HG02610 (cell line): ENCODE measurements at regions not wholly inside any gene's neighbourhood (a gene's known extent, or its start where the extent isn't known, plus 50 kb on each side); places are given as distances from the start of the nearest gene placed in this dataset.
"Not testable (repeated sequence)": the region's sequence is repeated elsewhere in the genome, so short reads cannot be mapped to it uniquely, and the experiment has no call there.

Experiments
- ATAC-seq: cut with Tn5 transposase; IDR thresholded peaks from one replicate; pipeline ENCODE4 v1.9.1; 2021; ENCODE audit warnings: mild to moderate bottlenecking, moderate library complexity; ENCODE audit not compliant: unreplicated experiment

DNA sequence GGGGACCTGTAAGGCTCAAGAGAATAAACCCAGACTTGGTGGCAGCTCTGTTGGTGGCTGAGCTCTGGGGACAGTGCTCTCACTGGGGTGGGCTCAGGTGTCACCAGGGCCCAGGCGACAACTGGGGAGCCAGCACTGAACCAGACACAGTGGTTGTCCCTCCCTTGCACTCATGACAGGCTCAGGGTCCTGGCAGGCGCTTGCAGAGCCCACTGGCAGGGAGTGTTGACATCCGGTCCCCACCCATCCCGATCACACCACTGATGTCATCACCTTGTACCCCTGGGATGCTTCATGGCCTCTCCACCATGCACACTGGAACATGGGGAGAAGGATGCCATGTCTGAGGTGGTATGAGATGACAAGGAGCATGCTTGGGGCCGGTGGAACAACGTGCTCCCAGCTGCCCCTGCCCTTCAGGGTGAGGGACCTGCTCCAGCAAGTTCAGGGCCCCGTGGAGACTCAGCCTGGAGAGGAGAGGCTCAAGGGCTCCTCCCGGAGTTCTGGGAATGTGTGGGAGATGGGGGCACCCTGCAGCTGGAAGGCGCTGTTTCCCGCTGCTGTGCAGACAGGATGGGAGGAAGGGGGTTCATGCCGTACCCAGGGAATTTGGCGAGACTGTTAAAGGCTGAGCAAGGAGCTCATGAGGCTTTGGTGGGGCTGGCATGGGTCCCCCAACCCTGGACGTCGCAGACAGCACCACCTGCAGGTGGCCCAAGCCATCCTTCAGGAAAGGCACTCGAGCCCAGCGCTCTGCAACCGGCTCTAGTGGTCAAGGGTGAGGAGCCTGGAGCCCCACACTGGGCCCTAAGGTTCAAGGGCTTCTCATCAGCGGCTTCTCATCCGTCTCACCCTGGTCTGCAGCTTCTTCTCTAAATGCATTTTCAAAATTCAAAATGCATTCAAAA, 141.1 kb upstream of the ZNF469 start:
- ATAC-seq, result not testable (repeated sequence)

DNA sequence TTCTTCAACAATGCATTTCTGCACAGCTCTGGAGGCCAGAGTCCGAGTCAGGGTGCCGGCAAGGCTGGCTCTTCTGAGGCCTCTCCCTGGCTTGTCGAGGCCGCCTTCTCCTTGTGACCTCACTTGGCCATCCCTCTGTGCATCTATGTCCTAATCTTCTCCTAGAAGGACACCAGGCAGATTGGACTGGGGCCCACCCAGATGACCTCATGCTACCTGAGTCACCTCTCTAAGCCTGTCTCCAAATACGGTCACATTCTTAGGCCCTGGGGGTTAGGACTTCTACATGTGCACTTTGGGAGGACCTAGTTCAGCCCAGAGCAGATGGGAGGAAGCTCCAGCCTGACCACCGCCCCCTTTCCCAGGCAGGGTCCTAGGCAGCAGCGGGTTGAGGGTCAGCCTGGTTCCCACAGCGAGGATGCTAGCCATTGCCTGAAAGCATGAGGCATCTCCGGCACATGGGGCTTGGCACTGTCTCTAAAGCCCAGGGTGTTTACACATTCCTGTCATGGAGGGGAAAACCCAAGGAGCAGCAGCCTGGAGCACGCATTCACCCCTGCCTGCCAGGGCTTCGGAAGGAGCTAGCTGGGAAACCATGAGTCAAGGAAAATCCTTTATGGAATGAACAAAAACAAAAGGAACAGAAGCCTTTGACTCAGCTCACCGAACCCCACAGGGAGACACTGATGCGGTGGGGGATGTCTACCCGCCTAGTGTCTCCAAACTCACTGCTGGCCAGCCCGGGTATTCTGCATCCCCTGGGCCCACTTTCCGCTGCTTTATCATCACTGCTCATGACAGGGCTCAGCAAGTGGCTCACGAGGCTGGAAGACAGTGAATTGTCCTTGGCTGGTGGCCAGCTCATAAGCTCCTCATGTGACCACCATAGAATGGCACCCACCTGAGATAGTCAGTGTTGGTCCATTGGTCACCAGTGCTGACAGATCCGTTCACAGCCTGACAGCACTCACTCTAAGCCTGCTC, 140.2 kb upstream of the ZNF469 start:
- not testable (repeated sequence) for ATAC-seq

DNA sequence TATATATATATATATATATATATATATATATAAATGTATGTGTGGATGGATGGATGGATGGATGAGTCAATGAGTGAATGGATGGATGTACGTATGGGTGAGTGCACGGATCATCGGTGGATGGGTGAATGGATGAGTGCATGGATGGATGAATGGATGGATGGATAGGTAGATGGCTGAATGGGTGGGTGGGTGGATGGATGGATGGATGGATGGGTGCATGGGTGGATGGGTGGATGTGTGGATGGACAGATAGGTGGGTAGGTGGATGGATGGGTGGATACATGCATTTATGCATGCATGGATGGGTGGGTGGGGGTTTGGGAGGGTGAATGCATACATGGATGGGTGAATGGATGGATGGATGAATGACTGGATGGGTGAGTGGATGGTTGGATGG, 138.8 kb upstream of the ZNF469 start:
- ATAC-seq, result not testable (repeated sequence)

- ATAC-seq, result not testable (repeated sequence)
Measured at GRCh38 chr16:88245241-88246081, 137.3 kb upstream of the ZNF469 start.

DNA sequence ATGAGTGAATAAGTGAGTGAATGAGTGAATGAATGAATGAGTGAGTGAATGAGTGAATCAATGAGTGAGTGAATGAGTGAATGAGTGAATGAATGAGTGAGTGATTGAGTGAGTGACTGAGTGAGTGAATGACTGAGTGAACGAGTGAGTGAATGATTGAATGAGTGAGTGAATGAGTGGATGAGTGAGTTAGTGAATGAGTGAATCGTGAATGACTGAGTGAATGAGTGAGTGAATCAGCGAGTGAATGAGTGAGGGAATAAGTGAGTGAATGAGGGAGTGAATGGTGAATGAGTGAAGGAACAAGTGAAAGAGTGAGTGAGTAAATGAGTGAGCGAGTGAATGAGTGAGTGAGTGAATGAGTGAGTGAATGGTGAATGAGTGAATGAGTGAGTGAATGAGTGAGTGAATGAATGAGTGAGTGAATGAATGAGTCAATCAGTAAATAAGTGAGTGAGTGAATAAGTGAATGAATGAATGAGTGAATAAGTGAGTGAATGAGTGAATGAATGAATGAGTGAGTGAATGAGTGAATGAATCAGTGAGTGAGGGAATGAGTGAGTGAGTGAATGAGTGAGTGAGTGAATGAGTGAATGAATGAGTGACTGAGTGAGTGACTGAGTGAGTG, 135.7 kb upstream of the ZNF469 start:
- not testable (repeated sequence) for ATAC-seq

- not testable (repeated sequence) for ATAC-seq
Measured at GRCh38 chr16:88247583-88247966, 135.2 kb upstream of the ZNF469 start.

- not testable (repeated sequence) for ATAC-seq
Measured at GRCh38 chr16:88248761-88249160, 134.0 kb upstream of the ZNF469 start.

DNA sequence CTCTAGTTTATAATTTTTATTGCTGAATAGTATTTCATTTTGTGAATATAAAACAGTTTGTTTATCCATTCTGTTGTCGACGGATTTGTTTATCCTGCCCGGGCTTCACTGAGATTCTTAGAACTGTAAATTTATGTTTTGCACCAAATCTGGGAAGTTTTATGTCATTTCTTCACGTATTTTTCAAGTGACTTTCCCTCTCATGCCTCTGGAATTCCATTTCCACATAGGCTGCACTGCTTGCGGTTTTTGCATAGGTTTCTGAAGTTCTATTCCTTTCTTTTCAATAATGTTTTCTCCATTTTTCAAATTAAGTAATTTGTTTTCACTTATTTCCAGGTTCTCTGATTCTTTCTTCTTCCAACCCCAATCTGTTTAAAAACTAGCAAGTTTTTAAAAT, 132.4 kb upstream of the ZNF469 start:
- not testable (repeated sequence) for ATAC-seq

DNA sequence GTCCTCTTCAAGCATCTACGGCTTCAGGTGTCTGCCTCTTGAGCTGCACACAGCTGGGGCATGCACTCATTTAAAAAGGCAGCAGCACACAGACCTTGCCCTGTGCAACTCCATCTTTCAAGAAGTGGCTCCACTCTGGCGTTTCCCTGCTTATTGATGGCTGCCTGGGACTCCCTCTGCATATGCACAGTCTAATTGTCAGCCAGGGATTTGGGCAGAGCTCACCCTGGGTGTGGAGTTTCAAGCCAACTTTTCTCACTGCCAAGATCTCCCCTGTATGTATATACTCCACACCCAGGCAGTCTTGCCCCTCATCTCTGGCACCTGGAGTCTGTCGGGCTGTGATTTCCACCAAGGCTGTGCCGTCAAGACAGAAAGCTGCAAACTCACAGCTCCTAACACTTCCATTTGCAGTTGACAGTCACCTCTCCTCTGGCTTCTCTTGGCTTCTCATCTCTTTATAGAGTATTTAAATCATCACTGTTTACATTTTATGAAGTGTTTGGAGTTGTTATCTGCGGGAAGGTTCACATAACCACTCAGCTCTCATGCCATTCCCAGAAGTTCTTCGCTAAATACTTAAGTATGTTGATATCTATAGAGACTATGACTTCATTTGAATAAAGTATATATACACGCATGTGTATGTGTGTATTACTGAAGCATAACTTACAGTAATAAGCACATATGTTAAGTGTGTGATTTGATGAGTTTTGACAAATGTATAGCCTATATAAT, 130.5 kb upstream of the ZNF469 start:
- ATAC-seq, result not testable (repeated sequence)

- not testable (repeated sequence) for ATAC-seq
Measured at GRCh38 chr16:88258141-88258540, 124.6 kb upstream of the ZNF469 start.

- not testable (repeated sequence) for ATAC-seq
Measured at GRCh38 chr16:88258764-88259525, 123.8 kb upstream of the ZNF469 start.

GRCh38 chr16:88259538-88259937, 123.2 kb upstream of the ZNF469 start:
- not testable (repeated sequence) for ATAC-seq

- ATAC-seq, result not testable (repeated sequence)
Measured at GRCh38 chr16:88260146-88260545, 122.6 kb upstream of the ZNF469 start.

- ATAC-seq, result not testable (repeated sequence)
Measured at GRCh38 chr16:88260881-88261665, 121.7 kb upstream of the ZNF469 start.

GRCh38 chr16:88261814-88262605, 120.7 kb upstream of the ZNF469 start:
- not testable (repeated sequence) for ATAC-seq

DNA sequence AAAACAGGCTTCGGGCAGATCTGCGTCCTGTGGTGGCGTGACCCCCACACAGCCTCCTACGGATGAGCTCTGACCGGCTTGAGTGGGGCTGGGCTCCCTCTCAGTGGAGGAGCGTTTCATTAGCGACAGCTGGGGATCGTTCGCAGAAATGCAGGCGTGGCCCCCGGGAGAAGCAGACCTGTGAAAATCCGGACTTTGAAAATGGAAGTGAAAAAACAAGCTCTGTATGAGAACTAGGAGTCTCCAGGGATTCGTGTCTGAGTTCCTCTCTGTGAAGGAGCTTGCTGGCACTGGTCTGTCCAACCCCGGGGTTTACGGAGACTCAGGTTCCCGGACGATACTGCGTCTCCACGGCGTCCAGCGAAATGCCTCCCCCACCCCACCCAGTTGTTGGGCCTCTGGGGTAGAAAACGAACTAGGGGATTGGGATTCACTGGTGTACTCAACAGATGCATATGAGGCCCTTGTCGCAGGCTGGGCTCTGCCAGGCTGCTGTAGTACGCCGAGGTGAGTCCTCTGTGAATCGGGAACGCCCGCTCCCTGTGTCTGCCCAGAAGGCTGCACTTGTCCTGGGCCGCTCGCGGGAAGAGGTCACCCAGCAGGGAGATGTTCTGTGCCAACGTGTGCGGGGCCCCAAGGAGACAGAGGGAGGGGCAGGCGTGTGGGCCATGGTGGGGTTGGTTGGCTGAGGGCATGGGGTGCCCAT, 119.7 kb upstream of the ZNF469 start:
- not testable (repeated sequence) for ATAC-seq
